ENCODE measurements at regions not wholly inside any gene's neighbourhood (a gene's known extent, or its start where the extent isn't known, plus 50 kb on each side); places are given as distances from the start of the nearest gene placed in this dataset.

DNA sequence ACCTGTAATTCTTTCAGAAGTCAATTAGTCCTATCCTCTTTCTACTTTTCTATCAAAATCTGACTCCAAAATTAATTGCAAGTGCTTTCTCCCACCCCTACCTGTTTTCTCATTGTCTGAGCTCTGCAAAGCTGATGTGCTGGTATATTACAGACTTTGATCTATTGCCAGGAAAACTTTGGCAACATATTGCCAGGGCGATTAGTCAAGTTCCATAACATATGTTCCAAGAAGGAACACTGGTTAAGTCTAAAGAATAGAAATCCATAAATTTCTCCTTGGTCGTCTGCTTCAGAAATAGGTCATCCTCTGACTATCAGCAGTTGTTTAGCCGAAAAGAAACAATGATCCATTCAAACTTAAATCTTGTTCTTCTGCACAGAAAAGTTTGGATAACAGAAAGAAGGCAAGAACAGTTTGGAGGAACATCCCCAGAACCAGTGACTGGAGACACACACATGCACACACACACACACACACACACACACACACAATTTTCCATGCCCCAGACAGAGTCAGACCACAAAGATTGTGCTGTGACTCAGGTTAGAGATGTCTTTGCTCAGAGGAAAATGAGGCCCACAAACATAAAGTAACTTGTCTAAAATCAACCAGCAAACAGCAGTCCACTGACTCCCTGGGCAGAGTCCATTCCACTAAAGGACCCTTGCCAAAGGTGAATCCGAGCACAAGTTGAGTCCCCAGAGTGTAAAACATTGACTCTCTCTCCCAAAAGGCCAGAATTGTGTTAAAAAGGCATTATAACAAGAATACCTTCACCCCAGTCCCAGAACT is 202.1 kb downstream of the DEPDC1B start:
- Histone ChIP-seq H3K4me3 (no peak overlapping the region), H3K27me3 (no peaks in the 10 kb centered on the region), H3K4me1 (no peaks in the 10 kb centered on the region), H3K27ac (no peak overlapping the region), H3K36me3 (no peaks in the 10 kb centered on the region), H3K9me3 (no peaks in the 10 kb centered on the region)
- 45% methylated on average over 4 of the region's 4 CpGs for WGBS
- DNase-seq (ENCODE audit: low spot score in 2 of 2): no peak
- TF ChIP-seq POLR2A (IDR thresholded peaks at IDR 0.05) (no peak), EP300 (IDR thresholded peaks at IDR 0.05) (no peak), POLR2AphosphoS5 (IDR thresholded peaks at IDR 0.05) (no peak)
- TF ChIP-seq, protein P1, sequence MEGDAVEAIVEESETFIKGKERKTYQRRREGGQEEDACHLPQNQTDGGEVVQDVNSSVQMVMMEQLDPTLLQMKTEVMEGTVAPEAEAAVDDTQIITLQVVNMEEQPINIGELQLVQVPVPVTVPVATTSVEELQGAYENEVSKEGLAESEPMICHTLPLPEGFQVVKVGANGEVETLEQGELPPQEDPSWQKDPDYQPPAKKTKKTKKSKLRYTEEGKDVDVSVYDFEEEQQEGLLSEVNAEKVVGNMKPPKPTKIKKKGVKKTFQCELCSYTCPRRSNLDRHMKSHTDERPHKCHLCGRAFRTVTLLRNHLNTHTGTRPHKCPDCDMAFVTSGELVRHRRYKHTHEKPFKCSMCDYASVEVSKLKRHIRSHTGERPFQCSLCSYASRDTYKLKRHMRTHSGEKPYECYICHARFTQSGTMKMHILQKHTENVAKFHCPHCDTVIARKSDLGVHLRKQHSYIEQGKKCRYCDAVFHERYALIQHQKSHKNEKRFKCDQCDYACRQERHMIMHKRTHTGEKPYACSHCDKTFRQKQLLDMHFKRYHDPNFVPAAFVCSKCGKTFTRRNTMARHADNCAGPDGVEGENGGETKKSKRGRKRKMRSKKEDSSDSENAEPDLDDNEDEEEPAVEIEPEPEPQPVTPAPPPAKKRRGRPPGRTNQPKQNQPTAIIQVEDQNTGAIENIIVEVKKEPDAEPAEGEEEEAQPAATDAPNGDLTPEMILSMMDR (IDR thresholded peaks at IDR 0.05): no peak

DNA sequence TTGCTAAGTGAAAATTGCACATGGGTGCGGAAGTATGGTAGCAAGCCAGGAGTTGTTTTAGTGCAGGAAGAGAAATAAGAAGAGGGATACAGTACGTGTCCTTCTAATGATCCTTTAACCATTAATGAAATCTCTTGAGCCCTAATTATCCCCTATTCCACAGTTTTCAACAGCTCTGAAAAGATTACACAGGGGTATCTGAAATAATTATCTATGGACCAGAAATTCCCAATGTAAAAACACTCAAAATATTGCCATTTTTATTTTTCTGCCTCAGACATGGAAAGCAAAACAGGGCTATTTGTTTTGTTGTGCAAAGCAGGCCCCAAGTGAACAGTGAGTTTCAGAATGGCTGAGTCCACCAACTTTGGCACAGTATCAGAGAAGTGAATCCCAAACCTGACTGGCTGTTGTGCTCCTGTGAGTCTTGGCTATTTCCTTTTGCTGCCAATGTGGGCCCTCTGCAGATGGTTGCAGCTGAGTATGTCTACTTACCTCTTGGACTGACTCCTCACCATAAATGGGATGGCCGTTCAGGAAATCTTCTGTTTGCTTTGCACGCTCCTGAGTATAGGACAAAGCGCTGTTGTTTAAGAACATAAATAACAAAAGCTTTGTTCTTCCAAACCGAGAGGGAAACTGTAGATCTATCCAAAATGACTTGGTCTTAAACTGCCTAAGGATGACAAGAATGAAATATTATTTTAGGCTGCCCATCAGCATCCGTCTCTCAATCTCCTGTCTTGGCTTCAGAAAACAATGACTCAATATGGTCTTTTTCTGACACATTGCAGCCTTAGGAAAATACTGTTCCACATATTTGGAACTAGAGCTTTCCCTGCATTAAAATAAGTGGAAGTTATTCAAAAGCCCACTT is 204.1 kb downstream of the DEPDC1B start:
- DNase-seq (ENCODE audit: low spot score in 2 of 2): no peak
- Histone ChIP-seq H3K4me3 (no peak overlapping the region), H3K9me3 (no peaks in the 10 kb centered on the region), H3K36me3 (no peaks in the 10 kb centered on the region), H3K27ac (no peak overlapping the region), H3K27me3 (no peaks in the 10 kb centered on the region), H3K4me1 (no peaks in the 10 kb centered on the region)
- TF ChIP-seq POLR2A (IDR thresholded peaks at IDR 0.05) (no peak), POLR2AphosphoS5 (IDR thresholded peaks at IDR 0.05) (no peak), EP300 (IDR thresholded peaks at IDR 0.05) (no peak)
- TF ChIP-seq, protein P1 (IDR thresholded peaks at IDR 0.05): no peak
- WGBS: 78% methylated on average over 7 of the region's 7 CpGs

DNA sequence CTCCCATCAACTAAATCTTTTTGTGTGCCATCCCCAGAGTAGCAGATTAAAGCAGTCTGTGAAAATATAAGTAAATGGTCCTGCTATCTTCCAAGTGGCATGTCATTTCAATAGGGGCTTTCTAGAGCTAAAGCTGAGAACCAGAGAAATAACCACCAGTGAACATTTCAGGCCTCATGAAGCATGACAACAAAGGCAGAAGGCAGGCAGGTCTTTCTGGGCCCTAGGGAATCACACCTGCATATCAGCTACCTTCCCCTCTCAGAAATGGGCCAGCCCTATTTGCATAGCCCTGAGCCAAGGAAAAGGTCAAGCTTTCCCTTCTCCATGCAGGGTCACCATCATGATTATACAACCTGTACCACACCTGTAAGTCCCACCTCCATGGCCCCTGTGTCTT is 205.3 kb downstream of the DEPDC1B start:
- Histone ChIP-seq H3K27ac (no peak overlapping the region), H3K4me3 (no peak overlapping the region), H3K27me3 (no peaks in the 10 kb centered on the region), H3K4me1 (no peaks in the 10 kb centered on the region), H3K9me3 (no peaks in the 10 kb centered on the region), H3K36me3 (no peaks in the 10 kb centered on the region)
- no peak for TF ChIP-seq EP300 (IDR thresholded peaks at IDR 0.05)
- TF ChIP-seq POLR2A (IDR thresholded peaks at IDR 0.05): no peak
- no peak for TF ChIP-seq POLR2AphosphoS5 (IDR thresholded peaks at IDR 0.05)
- TF ChIP-seq, protein P1 (IDR thresholded peaks at IDR 0.05): no peak
- no peak for DNase-seq (ENCODE audit: low spot score in 2 of 2)

DNA sequence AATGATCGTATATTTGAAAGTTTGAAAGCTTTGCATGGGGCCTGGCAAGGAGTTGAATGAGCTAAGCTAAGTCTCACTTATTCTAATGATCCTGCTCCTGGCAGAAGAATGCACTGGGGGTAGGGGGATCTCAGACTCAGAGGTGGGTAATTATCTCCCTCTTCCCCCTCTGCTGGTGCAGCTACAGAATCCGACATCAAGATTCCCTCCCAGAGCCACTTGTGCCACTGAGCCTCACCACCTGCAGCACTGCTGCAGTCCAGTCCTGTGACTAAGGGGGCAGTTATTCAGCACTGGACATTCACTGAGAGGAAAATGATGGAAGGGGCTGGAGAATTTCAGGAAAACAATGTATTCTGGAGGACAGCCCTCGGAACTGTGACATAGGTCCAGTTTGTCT is 205.8 kb downstream of the DEPDC1B start:
- H3K27me3 ChIP-seq: no peaks in the 10 kb centered on the region
- H3K4me1 ChIP-seq: no peaks in the 10 kb centered on the region
- DNase-seq (ENCODE audit: low spot score in 2 of 2): no peak
- no peak overlapping the region for H3K27ac ChIP-seq
- H3K4me3 ChIP-seq: no peak overlapping the region
- no peaks in the 10 kb centered on the region for H3K9me3 ChIP-seq
- 82% methylated on average over 3 of the region's 3 CpGs for WGBS
- no peaks in the 10 kb centered on the region for H3K36me3 ChIP-seq
- TF ChIP-seq EP300 (IDR thresholded peaks at IDR 0.05) (no peak), POLR2A (IDR thresholded peaks at IDR 0.05) (no peak)

DNA sequence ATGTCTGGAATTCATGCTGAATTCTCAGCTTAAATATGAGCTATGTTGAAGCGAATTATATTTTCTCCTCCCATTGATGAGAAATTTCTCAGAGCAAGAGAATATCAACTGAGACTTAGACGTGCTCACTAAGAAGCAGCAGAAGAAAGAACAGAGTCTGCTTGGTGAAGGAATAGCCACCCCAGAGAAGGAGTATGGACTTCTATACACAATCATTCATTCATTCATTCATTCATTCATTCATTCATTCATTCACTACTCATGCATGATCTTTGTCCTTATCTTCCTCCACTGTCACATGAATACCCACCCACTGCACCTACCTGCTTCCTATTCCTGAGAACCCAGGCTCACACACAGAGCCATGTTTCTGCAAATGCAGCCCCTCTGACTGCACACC is 206.6 kb downstream of the DEPDC1B start:
- Histone ChIP-seq H3K27me3 (no peaks in the 10 kb centered on the region), H3K27ac (no peak overlapping the region), H3K4me3 (no peak overlapping the region), H3K9me3 (no peaks in the 10 kb centered on the region), H3K36me3 (no peaks in the 10 kb centered on the region), H3K4me1 (no peaks in the 10 kb centered on the region)
- TF ChIP-seq, protein P1 (IDR thresholded peaks at IDR 0.05): no peak
- TF ChIP-seq POLR2A (IDR thresholded peaks at IDR 0.05) (no peak), POLR2AphosphoS5 (IDR thresholded peaks at IDR 0.05) (no peak), EP300 (IDR thresholded peaks at IDR 0.05) (no peak)
- DNase-seq (ENCODE audit: low spot score in 2 of 2): no peak
- 97% methylated on average over 2 of the region's 2 CpGs for WGBS

All from suprapubic skin (tissue), 4 donors.